ENCODE measurements at regions not wholly inside any gene's neighbourhood (a gene's known extent, or its start where the extent isn't known, plus 50 kb on each side); places are given as distances from the start of the nearest gene placed in this dataset.

GRCh38 chr11:87971354-87971753 lies 203.9 kb downstream of the RAB38 start:
- TF ChIP-seq CTCF (IDR thresholded peaks at IDR 0.05; ENCODE audit: low read depth, low read length), result no peak
- TF ChIP-seq EZH2phosphoT487 (IDR thresholded peaks at IDR 0.05; ENCODE audit: low read depth), result no peak
